GM19025 (cell line): ENCODE measurements at regions not wholly inside any gene's neighbourhood (a gene's known extent, or its start where the extent isn't known, plus 50 kb on each side); places are given as distances from the start of the nearest gene placed in this dataset.

Source experiments
- ATAC-seq: cut with Tn5 transposase; IDR thresholded peaks from one replicate; pipeline ENCODE4 v1.9.1; 2021; ENCODE audit warnings: mild to moderate bottlenecking, low read depth, moderate library complexity; ENCODE audit not compliant: unreplicated experiment

DNA sequence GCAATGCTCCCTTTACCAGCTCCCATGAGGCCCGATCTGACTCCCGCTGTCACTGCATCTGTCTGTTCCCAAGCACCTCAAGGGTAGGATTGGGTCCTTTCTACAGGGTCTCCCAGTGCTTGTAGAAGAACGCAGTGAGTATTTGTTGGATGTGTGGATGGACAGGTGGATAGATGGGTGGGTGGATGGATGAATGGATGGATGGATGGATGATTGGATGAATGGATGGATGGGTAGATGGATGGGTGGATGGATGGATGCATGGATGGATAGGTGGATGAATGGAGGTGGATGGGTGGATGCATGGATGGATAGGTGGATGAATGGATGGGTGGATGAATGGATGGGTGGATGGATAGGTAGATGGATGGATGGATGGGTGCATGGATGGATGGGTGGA, 91.6 kb downstream of the HS1BP3 start:
- no peak for ATAC-seq

- no peak for ATAC-seq
These were observed 90.9 kb downstream of the HS1BP3 start for GRCh38 chr2:20560011-20560410.

GRCh38 chr2:20560891-20561636, 89.8 kb downstream of the HS1BP3 start:
- ATAC-seq = no peak

- ATAC-seq = no peak
These were observed 89.1 kb downstream of the HS1BP3 start for GRCh38 chr2:20561637-20562454.

- no peak for ATAC-seq
These were observed 88.2 kb downstream of the HS1BP3 start for GRCh38 chr2:20562540-20563225.

DNA sequence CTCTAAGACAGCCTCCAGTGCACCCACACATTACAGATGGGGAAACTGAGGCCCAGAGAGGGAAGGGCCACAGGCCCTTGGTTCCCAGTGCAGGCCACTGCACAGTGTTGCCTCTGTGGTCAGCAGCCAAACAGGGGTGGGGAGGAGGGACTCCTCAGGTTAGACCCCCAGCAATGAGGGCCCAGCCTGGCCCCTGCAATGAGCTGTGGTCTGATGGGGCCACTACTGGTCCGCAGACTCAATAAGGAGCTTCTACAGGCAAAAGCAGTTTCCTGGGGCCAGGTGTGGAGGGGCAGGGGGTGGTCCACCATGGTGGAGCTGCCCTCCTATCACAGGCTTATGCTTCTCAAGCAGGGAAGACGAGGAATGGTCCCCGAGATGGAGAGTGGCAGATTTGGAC, 87.6 kb downstream of the HS1BP3 start:
- ATAC-seq = no peak

DNA sequence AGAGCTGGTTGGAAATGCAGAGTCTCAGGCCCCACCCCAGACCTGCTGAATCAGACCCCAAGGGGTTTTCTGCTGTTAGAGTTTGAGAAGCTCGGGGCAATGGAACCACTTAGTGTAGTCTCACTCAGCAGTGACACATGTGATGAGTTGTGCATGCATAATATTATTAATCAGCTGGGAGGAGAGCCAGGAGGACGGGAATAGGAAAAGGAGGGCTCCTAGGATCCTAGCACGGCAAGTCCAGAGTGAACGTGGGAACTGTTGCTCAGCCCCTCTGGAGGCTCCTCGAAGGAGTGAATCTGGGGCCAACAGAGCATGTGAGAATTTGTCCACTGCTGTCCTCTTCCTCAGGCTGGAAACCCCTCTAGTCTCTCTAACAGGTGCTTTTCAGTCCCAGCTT, 87.1 kb downstream of the HS1BP3 start:
- no peak for ATAC-seq

GRCh38 chr2:20565101-20565622, 85.7 kb downstream of the HS1BP3 start:
- no peak for ATAC-seq

DNA sequence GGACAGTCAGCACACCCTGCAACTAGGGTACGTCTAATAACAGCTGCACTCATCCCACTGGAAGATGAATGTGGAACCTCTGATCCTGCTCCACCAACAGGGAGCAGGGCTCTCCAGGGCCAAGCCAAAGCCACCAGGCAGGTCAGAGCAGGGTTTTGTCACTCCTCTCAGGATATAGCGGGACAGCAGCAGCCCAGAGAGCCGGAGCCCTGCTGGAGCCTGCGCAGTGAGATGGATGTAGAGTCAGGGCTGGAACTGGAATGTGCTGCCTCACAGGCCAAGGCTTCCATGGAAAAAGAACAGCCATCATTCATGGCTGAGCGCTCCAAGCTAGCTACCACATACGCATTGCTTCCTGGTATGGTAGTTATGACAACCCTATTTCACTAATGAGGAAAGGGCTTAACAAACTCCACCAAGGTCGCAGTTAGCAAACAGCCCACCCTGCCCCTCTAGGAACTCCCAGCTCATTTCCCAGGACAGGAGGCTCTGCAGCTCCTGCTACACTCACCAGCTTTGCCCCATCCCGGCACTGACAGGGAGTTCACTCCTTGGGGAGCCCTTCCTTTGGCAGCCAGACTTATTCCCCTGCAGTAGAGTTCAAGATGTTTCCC, 85.2 kb downstream of the HS1BP3 start:
- no peak for ATAC-seq

- ATAC-seq = no peak
These were observed 84.6 kb downstream of the HS1BP3 start for GRCh38 chr2:20566331-20566730.

DNA sequence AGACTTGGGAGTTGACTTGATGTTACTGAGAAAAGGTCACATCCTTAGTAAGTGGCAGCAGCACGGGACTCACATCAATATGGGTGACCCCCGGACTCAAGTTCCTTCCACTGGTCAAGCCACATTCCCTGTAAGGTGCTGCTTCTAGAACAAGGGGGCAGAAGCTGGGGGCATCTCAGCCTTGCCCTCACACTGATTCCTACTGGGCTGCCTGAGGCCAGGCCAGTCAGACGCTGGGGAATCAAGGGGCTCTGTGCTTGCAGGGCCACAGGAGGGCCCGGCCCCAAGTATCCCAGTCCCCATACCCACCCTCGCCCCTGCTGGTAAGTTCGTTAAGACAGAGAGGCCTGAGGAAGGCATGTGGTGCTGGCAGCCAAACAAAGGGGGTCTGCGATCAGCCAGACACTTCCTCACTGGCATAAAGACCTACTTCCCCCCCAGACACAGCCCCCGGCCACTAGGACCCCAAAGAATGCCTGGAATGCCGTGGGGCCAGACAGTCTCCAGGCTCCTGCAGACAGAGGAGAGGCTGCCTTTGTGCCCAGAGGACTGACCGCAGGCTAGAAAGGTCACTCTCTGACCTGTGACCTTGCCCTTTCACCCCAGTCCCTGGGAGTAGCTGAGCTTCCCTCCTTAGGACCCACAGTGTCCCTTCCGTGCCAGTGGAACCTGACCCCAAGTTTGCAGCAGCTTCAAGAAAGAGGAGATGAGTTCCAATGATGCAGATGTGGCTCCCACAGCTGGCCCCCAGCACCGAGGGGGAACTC, 83.6 kb downstream of the HS1BP3 start:
- no peak for ATAC-seq
